Heart right ventricle (tissue), 16 donors: ENCODE measurements at regions not wholly inside any gene's neighbourhood (a gene's known extent, or its start where the extent isn't known, plus 50 kb on each side); places are given as distances from the start of the nearest gene placed in this dataset.
A peak's percentile ranks its signal among the peaks of the same experiment; 100 is the strongest.

ENCODE experiments used
- ATAC-seq, 8 donors: fragments of 200-7000 bp; cut with Tn5 transposase; one replicate each; pipeline ENCODE4 v1.9.1; 2020; ENCODE audit warnings: mild to moderate bottlenecking in 8 of 8, moderate library complexity in 8 of 8, moderate number of reproducible peaks in 1 of 8
- DNase-seq, 2 donors: peaks; one replicate each; pipeline ENCODE4 v3.0.0-alpha.2; 2020
- H3K27ac ChIP-seq, 10 donors: fragments of 200-600 bp; sonication (generic) in 2 of 10; one replicate each; pipeline versions ENCODE4 v1.5.0 to v1.8.0; 2020 to 2022; ENCODE audit warnings: mild to moderate bottlenecking in 3 of 10
- H3K27me3 ChIP-seq, 7 donors: fragments of 200-600 bp; one replicate each; pipeline ENCODE4 v1.8.0; 2021 to 2022; ENCODE audit warnings: mild to moderate bottlenecking in 2 of 7
- H3K36me3 ChIP-seq, 9 donors: fragments of 200-600 bp; sonication (generic) in 1 of 9; one replicate each; pipeline versions ENCODE4 v1.5.0 to v1.8.0; 2020 to 2022; ENCODE audit warnings: mild to moderate bottlenecking in 2 of 9
- H3K4me1 ChIP-seq, 9 donors: fragments of 200-600 bp; sonication (generic) in 1 of 9; one replicate each; pipeline versions ENCODE4 v1.5.0 to v1.8.0; 2020 to 2022; ENCODE audit warnings: mild to moderate bottlenecking in 4 of 9
- H3K4me3 ChIP-seq, 10 donors: fragments of 200-600 bp; sonication (generic) in 2 of 10; one replicate each; pipeline versions ENCODE4 v1.5.0 to v1.8.0; 2020 to 2022; ENCODE audit warnings: mild to moderate bottlenecking in 7 of 10, moderate library complexity in 2 of 10
- H3K9me3 ChIP-seq, 11 donors: fragments of 200-600 bp in 10 of 11; sonication (generic) in 2 of 11; one replicate each; pipeline versions ENCODE4 v1.5.0 to v1.8.0; 2013 to 2022; ENCODE audit warnings: mild to moderate bottlenecking in 2 of 11, control low read depth in 1 of 11, moderate library complexity in 1 of 11
- CTCF ChIP-seq, 9 donors: fragments of 200-600 bp; sonication (generic) in 2 of 9; IDR thresholded peaks; one replicate each; pipeline versions ENCODE4 v1.5.0 to v1.8.0; 2021 to 2022; ENCODE audit warnings: antibody characterized with exemption in 9 of 9, mild to moderate bottlenecking in 5 of 9, moderate library complexity in 1 of 9
- WGBS, 2 donors: extraction: QIAGEN DNeasy Blood & Tissue Kit; methylation state at CpG; one replicate each; pipeline ENCODE4 v1.1.7; 2013; ENCODE audit warnings: inconsistent platforms in 1 of 2; 5-methylcytosine and 5-hydroxymethylcytosine counted together
- intact Hi-C, 10 donors: fragments of 100-400 bp; cut with DNase I; formaldehyde crosslinking; loops; one replicate each; pipeline versions ENCODE4 v1.11.1 to v1.14.2; 2022
- donor health status: Arrhythmogenic right ventricular cardiomyopathy.
- donor health status: ischemic (EF 13 %, LVEDD 7.1; RV severe dilation, severe dysfunction).
- donor health status: healthy with polysubstance abuse.
- donor health status: DM: no; HTN: yes; CAD: no.
- donor health status: DM: no; HTN: no; CAD: no.
- donor health status: ischemic (EF 25% LVEDD 6.9; RV normal size, moderate dysfunction).
- donor health status: ischemic (EF 25% LVEDD 5.7; RV mildly dilated, moderate dysfunction).
- donor health status: healthy.
- donor health status: DM: yes; HTN: yes; CAD: no.
- donor health status: Ischemic cardiomyopathy.
- donor health status: ischemic (EF 35%, LVEDD 5.7; RV mildly dilated, moderate dysfunction).
- donor health status: nonischemic (EF 11% LVEDD 7.7; RV severe dilation, severe dysfunction).
- donor health status: DM: yes; HTN: yes; CAD: no.
- donor health status: PGD.
- donor health status: ischemic (EF 29% LVEDD 5.4; RV normal size, mild dysfunction).
- donor health status: nonischemic (EF 23%, LVEDD 6.1; RV moderate dilation, normal function).

GRCh38 chr17:69625474-69625873 is 211.0 kb downstream of the MAP2K6 start:
- Histone ChIP-seq H3K27me3 (peaks cover 0 to 4% (median 0%) of the 10 kb centered on the region in 7 donors), H3K9me3 (peaks cover 0 to 8% (median 0%) of the 10 kb centered on the region in 11 donors), H3K36me3 (no peaks in the 10 kb centered on the region), H3K4me1 (no peaks in the 10 kb centered on the region), H3K27ac (no peak overlapping the region), H3K4me3 (no peak overlapping the region)
- ATAC-seq (no peak), DNase-seq (no peak)
- intact Hi-C loops, result no loop called here
- 22 to 76% methylated on average over 2 of the region's 2 CpGs for WGBS, 2 donors
- no peak for TF ChIP-seq CTCF (IDR thresholded peaks at IDR 0.05)

GRCh38 chr17:69630056-69630635 is 215.6 kb downstream of the MAP2K6 start:
- H3K36me3 ChIP-seq, result no peaks in the 10 kb centered on the region
- DNase-seq (no peak), ATAC-seq (no peak)
- H3K4me1 ChIP-seq, result no peaks in the 10 kb centered on the region
- H3K27me3 ChIP-seq, result no peaks in the 10 kb centered on the region
- no peak for TF ChIP-seq CTCF (IDR thresholded peaks at IDR 0.05)
- H3K27ac ChIP-seq, result no peak overlapping the region
- intact Hi-C loops, result loop anchor here in 1 of 10 donors (10.0 kb wide), 1 partner anchor 65 kb away; no protein-coding TSS in a partner anchor
- no peak overlapping the region for H3K4me3 ChIP-seq
- WGBS, 2 donors, result 70 to 74% methylated on average over 1 of the region's 1 CpG
- H3K9me3 ChIP-seq, result peaks cover 0 to 10% (median 0%) of the 10 kb centered on the region in 11 donors

GRCh38 chr17:69634844-69635243 is 220.3 kb downstream of the MAP2K6 start:
- Histone ChIP-seq H3K4me1 (peaks cover 0 to 5% (median 0%) of the 10 kb centered on the region in 9 donors), H3K4me3 (no peak overlapping the region), H3K27me3 (no peaks in the 10 kb centered on the region), H3K27ac (no peak overlapping the region), H3K9me3 (peaks cover 0 to 10% (median 0%) of the 10 kb centered on the region in 11 donors), H3K36me3 (no peaks in the 10 kb centered on the region)
- 49 to 50% methylated on average over 1 of the region's 1 CpG for WGBS, 2 donors
- TF ChIP-seq CTCF (IDR thresholded peaks at IDR 0.05), result no peak
- DNase-seq (no peak), ATAC-seq (no peak)
- intact Hi-C loops, result loop anchor here in 1 of 10 donors (10.0 kb wide), 1 partner anchor 60 kb away; no protein-coding TSS in a partner anchor

- WGBS, 2 donors, result 78 to 79% methylated on average over 4 of the region's 4 CpGs
- Histone ChIP-seq H3K4me1 (peaks cover 0 to 5% (median 0%) of the 10 kb centered on the region in 9 donors), H3K36me3 (no peaks in the 10 kb centered on the region), H3K9me3 (no peaks in the 10 kb centered on the region), H3K27ac (no peak overlapping the region), H3K27me3 (no peaks in the 10 kb centered on the region), H3K4me3 (no peak overlapping the region)
- intact Hi-C loops, result loop anchor here in 1 of 10 donors (10.0 kb wide), 1 partner anchor 57 kb away; no protein-coding TSS in a partner anchor
- DNase-seq (peak in 1 of 2 donors; percentile 6), ATAC-seq (peak in 2 of 8 donors; percentile 61 to 69)
- TF ChIP-seq CTCF (IDR thresholded peaks at IDR 0.05), result no peak
Observed at GRCh38 chr17:69637446-69638156, 223.1 kb downstream of the MAP2K6 start.
